Eye (tissue), 1 donor: ENCODE measurements at regions not wholly inside any gene's neighbourhood (a gene's known extent, or its start where the extent isn't known, plus 50 kb on each side); places are given as distances from the start of the nearest gene placed in this dataset.
"Not testable (repeated sequence)": the region's sequence is repeated elsewhere in the genome, so short reads cannot be mapped to it uniquely, and the experiment has no call there.

Experiments
- DNase-seq: peaks from one replicate; pipeline ENCODE4 v3.0.0-alpha.2; 2015

DNA sequence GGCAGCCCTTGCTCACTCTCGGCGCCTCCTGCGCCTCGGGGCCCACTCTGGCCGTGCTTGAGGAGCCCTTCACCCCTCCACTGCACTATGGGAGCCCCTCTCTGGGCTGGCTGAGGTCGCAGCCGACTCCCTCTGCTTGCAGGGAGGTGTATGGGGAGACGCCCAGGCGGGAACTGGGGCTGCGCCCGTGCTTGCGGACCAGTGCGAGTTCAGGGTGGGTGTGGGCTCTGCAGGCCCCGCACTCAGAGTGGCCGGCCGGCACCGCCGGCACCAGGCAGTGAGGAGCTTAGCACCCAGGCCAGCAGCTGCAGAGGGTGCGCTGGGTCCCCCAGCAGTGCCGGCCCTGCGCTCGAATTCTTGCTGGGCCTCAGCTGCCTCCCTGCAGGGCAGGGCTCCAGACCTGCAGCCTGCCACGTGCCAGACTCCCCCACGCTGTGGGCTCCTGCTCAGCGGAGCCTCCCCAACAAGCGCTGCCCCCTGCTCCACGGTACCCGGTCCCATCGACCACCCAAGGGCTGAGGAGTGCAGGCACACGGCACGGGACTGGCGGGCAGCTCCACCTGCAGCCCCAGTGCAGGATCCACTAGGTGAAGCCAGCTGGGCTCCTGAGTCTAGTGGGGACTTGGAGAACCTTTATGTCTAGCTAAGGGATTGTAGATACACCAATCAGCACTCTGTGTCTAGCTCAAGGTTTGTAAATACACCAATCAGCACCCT is 54.0 kb upstream of the WWC2 start:
- DNase-seq: not testable (repeated sequence)

DNA sequence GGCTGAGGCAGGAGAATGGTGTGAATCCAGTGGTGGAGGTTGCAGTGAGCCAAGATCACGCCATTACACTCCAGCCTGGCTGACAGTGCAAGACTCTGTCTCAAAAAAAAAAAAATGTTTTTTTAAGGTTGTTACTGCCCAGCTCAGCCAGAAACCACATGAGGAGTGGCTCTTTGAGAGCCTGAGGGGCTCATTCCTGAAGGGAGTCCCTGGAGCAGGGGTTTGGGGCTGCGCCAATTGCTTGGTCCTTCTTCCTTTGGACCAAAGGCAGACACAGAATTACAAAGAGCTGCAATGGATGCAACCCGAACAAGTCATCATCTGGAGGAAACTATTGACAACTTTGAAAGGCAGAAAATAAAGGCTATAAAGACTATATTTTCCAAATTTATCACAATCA is 60.6 kb upstream of the WWC2 start:
- DNase-seq: no peak

DNA sequence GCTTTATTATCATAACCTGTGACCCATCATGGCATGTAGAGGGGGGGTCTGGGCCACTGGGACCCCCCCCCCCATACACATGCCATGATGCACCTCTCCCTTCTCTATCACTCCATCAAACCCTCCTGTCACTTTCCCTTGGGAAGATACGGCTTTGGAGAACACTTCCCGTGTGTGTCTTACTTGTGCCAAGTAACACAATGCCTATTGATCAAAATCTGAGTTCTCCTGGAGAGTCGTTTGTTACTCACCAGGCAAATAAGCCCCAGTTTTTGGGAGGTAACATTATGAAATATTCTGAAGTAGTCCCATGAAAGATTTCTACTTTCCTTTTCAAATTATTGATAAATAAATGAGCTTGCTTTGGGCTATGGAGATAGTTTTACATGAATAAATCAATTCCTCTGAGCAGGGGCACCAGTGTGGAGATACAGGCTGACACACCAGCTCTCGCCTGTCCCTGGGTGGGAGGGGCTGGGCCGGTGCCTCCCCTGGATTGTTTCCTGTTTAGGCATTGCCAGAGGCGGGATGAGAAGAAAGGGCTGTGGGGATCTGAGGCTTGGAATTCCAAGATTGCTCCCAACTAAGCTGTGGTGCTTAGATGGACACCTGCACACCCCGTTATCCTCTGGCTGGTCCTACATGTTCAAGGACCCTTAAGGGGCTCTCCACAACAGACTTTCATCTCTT is 63.2 kb upstream of the WWC2 start:
- DNase-seq: no peak

DNA sequence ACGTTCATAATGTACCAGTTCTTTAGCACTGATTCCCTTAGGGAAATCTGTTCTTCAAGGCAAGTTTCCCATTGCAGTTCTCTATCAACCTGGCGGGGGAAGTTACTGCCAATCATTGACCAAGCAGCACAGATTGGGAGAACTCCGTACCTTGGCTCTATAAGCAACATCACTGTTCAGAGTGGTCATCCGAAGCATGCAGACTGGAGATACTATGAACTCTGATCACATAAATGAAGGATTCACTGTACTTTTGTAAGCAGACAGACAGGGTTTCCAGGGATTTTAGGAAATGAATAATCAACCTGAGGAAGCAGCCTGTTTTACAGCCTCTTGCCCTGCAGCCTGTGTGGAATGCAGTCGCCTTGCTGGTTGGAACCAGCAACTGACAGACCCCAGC is 63.8 kb upstream of the WWC2 start:
- no peak for DNase-seq

DNA sequence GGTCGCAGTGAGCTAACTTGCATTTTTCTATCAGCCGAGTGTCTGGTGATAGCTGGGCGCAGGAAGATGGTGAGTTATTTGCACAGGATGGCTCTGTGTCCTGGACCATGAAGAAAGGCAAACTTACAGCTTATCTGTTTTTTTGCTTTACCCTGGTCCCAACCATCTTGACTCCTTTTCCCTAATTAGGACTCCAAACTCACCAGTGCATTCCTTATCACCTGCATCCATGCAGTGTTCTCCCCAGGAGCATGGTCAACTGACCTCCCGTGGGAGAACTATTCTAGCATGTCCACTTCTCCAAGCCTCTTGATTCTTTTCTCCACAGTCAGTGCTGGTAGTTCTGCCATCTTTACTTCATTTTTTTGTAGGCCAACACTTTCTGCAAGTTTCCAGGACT is 68.2 kb upstream of the WWC2 start:
- DNase-seq: no peak

DNA sequence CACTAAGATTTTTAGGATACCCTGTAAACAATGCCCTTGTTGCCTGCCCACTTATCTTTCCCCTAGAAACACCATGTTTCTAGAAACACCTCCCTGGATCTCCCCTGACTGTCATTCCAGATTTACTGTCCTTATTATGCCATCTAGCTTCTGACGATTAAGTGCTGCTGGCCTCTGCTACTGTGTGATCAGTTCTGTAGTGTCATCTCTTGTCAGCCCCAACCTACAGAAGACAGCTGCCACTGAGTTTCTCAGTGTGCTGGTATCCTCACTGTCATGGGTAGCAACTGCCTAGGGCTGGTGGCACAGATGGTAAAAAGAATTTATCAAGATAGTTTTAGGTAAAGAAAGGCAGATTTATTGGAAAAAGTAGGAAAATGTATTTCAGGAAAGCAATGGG is 68.7 kb upstream of the WWC2 start:
- no peak for DNase-seq

DNA sequence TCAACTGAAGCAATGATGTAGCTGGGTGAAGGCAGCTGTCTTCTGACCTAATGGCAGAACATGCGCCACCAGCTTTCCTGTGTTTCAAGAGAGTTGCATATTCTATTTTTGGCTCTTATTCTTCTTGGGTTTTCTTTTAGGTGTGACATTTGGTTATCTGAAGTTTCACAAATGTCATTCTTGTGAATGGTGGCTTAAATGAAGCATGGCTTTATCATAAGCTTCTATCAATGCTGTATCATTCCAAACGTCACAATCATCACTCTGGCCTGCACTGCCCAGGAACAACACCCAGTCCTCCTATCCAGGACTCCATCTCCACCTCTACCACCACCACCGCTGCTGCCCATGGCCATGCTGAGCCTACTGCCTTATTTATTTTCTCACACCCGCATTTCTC is 69.7 kb upstream of the WWC2 start:
- no peak for DNase-seq

DNA sequence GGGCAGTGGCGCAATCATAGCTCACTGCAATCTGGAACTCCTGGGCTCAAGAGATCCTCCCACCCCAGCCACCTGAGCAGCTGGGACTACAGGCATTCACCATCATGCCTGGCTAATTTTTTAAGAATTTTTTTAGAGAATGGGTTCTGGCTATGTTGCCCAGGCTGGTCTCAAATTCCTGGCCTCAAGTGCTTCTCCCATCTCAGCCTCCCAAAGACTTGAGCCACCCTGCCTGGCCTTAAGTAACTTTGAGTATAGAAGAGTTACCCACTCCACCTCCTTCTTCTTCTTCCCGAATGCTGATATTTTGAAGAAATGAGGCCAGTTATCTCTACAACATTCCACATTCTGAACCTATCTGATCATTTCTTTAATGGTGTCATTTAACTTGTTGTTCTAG is 72.4 kb upstream of the WWC2 start:
- DNase-seq: no peak

DNA sequence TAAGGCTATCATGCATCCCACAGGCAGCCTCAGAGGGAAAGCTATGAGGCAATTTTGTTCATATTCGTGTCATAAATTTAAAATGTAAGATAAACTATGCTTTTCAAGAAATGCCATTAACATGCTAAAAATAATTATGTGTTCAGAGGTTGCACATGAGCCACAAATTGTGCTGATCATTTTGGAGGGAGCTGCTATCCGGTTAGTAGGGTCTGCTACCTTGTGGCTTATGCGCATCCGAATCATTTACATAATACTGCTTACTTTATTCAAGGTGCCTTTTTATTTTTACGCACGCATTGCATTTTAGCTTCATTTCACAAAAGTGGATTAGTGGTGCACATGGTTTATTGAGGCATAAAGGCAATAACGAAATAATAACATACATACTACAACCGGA is 76.4 kb upstream of the WWC2 start:
- DNase-seq: no peak

DNA sequence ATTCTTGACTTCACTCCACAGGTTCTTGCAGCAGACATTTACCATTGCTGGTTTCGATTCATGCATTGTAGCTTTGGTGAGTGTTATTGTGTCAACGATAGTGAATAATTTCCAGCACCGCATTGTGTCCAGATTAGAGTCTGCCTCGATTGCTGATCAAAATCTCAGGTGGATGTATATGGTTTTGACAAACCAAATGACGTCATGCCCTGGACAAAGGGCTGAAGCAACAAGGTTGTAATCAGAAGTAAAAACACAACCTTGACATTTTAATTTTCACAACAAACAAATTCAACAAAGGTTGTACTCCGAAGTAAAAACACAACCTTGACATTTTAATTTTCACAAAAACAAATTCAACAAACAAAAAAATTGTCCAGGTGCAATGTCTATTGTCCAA is 81.1 kb upstream of the WWC2 start:
- DNase-seq: no peak

DNA sequence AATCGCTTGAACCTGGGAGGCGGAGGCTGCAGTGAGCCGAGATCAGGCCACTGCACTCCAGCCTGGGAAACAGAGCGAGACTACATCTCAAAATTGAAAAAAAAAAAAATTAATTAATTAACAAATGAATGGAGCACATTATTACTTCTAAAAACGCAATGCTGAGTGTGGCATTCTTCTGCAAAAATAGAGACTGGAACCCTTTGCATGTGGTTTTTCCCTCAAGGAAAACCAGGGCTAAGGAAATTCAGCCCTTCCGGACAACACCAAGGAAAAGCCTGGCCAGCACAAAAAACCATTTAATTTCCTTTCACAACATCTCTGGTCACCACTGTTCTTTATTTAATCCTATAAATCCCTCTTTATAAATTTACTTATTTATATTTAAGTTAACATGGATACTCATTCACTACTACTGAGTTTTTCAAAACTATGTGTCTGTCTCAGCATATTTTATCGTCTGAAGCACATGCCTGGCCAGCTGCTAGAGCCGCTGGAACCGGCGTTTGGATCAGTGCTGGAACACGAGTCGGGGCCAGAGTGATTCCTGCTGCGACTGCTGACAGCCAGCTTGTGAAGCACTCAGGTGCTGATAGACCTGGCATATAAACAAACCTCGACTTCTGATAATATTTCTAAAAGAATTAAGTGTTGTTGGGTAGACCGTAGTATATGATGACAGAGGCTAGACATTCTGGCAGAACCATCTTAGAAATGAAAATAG is 84.5 kb upstream of the WWC2 start:
- DNase-seq: no peak

DNA sequence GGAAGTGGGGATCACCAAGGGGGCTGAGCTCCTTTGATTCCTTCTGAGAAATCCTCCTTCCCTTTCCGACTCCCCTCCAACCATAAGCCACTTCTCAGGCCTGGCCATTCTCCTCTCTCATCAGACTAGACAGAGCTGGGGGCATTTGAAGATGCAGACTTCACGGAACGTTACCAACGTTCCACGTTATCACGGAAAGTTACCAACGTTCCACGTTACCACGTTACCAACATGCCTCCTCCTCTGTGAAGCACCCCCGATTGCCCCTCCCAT is 85.4 kb upstream of the WWC2 start:
- DNase-seq: no peak

DNA sequence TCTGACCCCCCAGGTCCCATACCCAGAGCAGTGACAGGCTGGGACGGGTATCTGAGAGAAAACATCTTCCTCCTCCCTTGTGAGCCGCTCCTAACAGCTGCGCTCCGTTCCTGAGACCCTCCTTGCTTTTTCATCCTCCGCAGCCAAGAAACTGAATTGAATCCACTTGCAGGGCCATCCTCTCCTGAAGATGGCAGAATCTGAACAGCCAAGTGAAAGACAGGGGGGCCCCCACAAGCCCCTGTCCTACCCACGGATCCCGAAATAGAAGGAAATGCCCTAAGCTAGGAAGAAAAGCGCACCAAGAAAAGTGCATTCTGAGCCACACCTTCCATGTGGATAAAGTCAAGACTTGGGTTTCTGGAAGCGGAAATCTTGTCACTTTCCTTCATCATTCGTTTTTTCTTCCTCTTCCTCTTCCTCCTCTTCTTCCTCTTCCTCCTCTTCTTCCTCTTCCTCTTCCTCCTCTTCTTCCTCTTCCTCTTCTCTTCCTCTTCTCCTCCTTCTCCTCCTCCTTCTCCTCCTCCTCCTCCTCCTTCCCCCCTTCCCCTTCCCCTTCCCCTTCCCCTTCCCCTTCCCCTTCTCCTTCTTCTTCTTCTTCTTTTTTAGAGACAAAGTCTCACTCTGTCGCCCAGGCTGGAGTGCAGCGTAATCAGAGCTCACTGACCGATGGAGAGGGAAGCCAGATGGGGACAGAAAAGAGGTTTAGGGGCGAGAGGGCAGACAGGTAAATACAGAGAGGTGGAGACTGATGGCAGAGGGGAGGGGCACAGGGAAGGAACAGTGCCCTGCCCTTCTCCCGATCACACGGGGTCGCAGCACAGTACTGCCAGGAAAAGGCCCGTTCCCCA is 86.0 kb upstream of the WWC2 start:
- DNase-seq: no peak

DNA sequence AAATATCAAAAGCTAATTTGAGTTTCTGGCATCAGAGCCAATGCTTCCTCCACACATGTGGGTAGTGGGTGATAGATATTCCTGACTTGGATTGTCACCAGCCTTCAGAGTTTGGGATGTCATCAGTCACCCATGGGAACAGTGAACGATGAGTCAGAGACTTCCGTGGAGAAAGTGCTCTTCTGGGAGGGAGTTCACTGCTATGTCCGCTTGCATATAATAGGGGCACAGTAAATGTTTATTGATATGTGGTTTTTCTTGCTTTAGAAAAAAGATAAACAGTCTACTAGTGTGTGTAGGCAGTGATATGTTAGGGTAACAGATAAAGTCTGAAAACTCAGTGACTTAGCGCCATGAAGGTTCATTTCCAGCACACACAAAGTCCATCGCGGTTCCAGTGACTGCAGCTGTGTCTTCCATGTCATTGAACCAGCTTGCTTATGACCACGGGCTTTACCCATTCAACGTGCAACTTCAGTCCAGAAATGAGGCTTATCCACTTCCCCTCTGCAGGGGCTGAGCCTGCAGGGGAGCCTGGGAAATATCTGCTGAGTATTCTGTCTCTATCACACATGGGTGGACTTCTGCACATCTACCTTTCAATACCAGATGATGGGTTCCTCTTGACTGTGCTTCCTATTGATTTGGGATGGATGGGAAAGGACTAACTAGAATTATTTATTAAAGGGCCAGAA is 87.7 kb upstream of the WWC2 start:
- no peak for DNase-seq

DNA sequence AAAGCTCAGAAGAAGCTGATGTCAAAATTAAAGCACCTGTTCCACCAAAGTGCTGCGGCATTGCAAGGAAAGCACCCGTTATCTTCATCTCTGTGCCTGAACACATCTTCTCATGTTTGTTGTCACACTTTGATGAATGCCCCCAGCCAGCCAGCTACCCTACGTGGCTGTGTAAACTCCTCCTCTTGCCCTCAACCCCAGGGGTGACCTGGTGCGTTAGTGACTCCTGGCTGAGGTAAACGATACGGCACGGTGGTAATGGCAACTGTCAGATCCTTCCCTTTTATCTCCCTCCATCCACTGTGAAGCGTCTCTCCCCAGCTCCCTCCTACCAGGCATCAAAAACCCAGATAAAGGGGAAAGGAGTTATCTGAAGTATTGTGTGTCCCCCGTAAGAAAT is 90.6 kb upstream of the WWC2 start:
- no peak for DNase-seq

DNA sequence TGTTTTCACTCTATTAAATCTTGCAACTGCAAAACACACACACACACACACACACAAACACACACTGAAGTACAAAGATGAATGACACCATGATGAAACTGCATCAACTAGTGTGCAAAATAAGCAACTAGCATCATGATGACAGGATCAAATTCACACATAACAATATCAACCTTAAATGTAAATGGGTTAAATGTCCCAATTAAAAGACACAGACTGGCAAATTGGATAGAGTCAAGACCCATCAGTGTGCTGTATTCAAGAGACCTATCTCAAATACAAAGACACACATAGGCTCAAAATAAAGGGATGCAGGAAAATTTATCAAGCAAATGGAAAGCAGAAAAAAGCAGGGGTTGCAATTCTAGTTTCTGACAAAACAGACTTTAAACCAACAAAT is 87.2 kb upstream of the DCTD start:
- DNase-seq: not testable (repeated sequence)

DNA sequence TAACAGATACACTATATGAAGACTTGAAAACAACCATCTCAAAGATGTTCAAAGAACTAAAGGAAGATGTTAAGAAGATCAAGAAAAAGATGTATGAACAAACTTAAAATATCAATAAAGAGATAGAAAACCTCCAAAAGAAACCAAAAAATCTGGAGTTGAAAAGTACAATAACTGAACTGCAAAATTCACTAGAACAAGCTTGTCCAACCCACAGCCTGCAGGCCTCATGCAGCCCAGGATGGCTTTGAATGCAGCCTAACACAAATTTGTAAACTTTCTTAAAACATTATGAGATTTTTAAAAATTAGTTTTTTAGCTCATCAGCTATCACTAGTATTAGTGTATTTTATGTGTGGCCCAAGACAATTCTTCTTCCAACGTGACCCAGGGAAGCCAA is 77.0 kb upstream of the DCTD start:
- DNase-seq: no peak

DNA sequence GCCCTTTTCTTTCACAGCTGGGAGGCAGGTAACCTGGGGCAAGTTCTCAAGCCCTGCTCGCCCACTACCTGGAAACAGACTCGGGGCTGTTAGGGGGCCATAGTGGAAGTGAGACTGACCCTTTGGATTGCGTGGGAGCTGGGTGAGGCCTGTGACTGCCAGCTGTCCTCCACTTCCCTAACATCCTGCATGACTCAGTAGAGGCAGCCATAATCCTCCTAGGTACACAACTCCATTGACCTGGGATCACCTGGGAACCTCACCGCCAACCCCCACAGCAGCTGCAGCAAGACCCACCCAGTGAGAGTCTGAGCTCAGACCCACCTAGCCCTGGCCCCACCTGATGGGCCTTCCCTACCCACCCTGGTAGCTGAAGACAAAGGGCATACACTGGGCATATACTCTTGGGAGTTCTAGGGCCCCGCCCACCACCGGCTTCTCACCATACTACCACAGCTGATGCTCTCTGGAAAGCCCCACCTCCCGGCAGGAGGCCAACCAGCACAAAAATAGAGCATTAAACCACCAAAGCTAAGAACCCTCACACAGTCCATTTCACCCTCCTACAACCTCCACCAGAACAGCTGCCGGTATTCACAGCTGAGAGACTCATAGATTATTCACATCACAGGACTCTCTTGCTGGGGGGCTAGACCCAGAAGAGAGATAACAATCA is 61.1 kb upstream of the DCTD start:
- DNase-seq: peak; percentile 3

DNA sequence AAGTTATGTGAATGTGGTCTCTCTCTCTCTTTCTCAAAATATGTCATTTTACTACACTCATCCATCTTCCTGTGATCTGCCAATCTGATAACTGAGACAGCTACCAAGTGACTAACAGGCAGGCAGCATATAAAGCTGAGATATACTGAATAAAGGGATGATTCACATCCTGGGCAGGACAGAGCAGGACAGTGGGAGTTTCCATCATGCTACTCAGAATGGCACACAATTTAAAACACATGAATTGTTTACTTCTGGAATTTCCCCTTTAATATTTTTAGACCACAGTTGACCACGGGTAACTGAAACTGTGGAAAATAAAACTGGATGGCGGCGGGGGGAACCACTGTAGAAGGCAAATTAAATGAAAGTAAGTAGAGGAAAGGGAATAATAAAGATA is 58.6 kb upstream of the DCTD start:
- DNase-seq: no peak

DNA sequence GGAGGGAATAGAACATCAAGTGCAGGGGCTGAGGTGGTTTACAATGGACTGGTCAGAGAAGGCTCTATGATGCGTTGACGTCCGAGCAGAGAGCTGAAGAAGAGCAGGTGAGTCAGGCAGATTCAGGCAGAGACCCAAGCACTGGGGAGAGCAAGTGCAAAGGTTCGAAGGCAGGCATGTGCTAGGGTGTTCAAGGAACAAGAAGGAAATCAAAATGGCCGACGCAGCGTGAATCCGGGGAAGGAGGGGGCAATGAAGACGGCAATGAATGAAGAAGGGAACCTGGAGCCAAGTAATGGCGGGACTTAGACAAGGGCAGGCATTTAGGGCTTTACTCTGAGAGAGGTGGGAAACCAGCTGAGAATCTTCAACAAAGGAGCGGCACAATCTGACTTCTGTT is 56.8 kb upstream of the DCTD start:
- no peak for DNase-seq

DNA sequence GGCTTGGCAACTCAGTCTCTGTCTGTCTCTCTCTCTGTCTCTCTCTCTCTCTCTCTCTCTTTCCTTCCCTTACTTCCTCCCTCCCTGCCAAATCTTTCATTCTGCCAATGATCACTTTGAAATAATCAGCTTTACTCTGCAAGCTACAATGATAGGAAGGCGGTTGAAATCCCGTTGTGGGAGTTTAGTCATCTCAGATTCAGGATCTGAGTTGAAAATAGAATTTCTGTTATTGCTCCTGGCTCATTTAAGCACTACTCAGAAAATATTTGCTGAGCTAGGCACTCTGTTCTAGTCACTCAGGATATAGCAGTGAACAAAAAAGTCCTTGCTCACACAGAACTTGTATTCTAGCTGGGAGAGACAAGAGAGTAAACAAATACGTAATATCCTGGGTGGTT is 56.3 kb upstream of the DCTD start:
- DNase-seq: no peak

DNA sequence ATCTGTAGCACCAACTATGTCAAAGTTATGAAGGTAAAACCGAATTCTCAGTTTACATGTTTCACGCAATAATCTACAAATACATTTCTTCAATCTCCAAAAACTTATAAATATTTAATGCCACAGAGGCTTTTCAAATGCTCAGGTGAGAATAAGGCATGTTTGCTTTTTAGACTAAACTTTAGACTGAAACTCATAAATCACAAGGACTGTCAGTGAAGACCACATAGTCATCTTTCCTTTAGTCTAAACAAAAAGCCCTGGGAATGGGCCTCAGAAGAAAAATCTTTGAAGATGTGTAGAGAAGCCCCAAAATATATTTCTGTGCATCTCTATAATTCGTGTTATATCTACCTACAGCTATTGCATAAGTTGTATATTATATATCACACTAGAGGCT is 54.5 kb upstream of the DCTD start:
- no peak for DNase-seq
